HFF-Myc (cell line): ENCODE measurements at regions not wholly inside any gene's neighbourhood (a gene's known extent, or its start where the extent isn't known, plus 50 kb on each side); places are given as distances from the start of the nearest gene placed in this dataset.

Source experiments
- DNase-seq: peaks from one replicate; pipeline ENCODE4 v3.0.0-alpha.2; 2011; ENCODE audit warnings: low read depth; ENCODE audit errors: extremely low read depth
- H3K4me3 ChIP-seq: replicated peaks from 2 replicates; pipeline ENCODE4 v1.5.1; 2011; ENCODE audit warnings: low read depth, mild to moderate bottlenecking, control low read depth, low read length
- CTCF ChIP-seq: IDR thresholded peaks from 2 replicates; pipeline ENCODE4 v1.5.1; 2012; ENCODE audit warnings: mild to moderate bottlenecking, low read depth, low read length, control low read depth; ENCODE audit errors: missing control alignments

GRCh38 chr12:98325003-98325402, 190.4 kb upstream of the TMPO start:
- TF ChIP-seq CTCF: no peak
- H3K4me3 ChIP-seq: no peak overlapping the region
- no peak for DNase-seq

GRCh38 chr12:98328467-98328866, 186.9 kb upstream of the TMPO start:
- DNase-seq: no peak
- TF ChIP-seq CTCF: no peak
- no peak overlapping the region for H3K4me3 ChIP-seq

DNA sequence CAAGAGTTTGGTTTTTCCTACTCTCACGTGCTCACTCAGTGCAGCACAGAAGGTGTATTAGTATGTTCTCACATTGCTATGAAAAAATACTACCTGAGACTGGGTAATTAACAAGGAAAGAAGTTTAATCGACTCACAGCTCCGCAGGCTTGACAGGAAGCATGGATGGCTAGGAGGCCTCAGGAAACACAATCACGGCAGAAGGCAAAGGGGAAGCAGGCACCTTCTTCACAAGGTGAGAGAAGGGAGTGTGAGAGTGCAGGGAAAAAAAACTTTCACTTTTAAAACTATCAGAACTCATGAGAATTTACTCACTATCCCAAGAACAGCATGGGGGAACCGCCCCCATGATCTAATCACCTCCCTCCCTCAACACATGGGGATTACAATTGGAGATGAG, 185.8 kb upstream of the TMPO start:
- TF ChIP-seq CTCF: no peak
- no peak for DNase-seq
- H3K4me3 ChIP-seq: no peak overlapping the region

DNA sequence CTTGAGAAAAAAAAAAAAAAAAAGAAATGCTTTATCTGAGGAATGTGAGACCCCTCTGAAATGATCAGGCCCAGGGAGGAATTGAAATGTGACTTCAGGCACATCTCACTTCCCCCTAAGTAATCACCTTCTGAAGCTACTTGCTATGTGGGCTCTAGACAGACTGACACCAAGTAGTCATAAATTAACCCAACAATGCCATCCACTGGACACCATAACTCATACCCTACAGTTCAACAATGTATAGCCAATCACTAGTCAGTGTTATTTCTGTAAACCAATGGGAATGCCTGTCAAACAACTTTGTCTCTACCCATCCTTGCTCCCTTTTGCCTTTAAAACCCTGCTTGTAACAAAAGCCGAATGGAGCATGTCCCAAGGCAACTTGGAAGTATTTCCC, 182.7 kb upstream of the TMPO start:
- TF ChIP-seq CTCF: no peak
- no peak for DNase-seq
- H3K4me3 ChIP-seq: no peak overlapping the region

- DNase-seq: no peak
- no peak for TF ChIP-seq CTCF
- no peak overlapping the region for H3K4me3 ChIP-seq
Observed at GRCh38 chr12:98334768-98335167, 180.6 kb upstream of the TMPO start.

GRCh38 chr12:98341026-98341425, 174.4 kb upstream of the TMPO start:
- H3K4me3 ChIP-seq: no peak overlapping the region
- no peak for DNase-seq
- no peak for TF ChIP-seq CTCF

- no peak for TF ChIP-seq CTCF
- no peak for DNase-seq
- H3K4me3 ChIP-seq: no peak overlapping the region
Observed at GRCh38 chr12:98341732-98342131, 173.7 kb upstream of the TMPO start.
